Endothelial cell (in vitro differentiated cells): ENCODE measurements at regions not wholly inside any gene's neighbourhood (a gene's known extent, or its start where the extent isn't known, plus 50 kb on each side); places are given as distances from the start of the nearest gene placed in this dataset.

Source experiments
- DNase-seq: peaks from one replicate; pipeline ENCODE4 v3.0.0; 2021; ENCODE audit warnings: low spot score
- H3K27ac Mint-ChIP-seq: one replicate; pipeline ENCODE4 v1.8.0; 2021; ENCODE audit warnings: mixed read lengths, inconsistent platforms; ENCODE audit not compliant: unreplicated experiment
- H3K27me3 Mint-ChIP-seq: one replicate; pipeline ENCODE4 v1.8.0; 2021; ENCODE audit warnings: mild to moderate bottlenecking, moderate library complexity, mixed read lengths, inconsistent platforms; ENCODE audit not compliant: unreplicated experiment
- H3K36me3 Mint-ChIP-seq: one replicate; pipeline ENCODE4 v1.8.0; 2021; ENCODE audit warnings: mild to moderate bottlenecking, low read depth, mixed read lengths, inconsistent platforms; ENCODE audit not compliant: unreplicated experiment
- H3K4me1 Mint-ChIP-seq: one replicate; pipeline ENCODE4 v1.8.0; 2021; ENCODE audit warnings: mild to moderate bottlenecking, mixed read lengths, inconsistent platforms; ENCODE audit not compliant: unreplicated experiment
- H3K4me3 Mint-ChIP-seq: one replicate; pipeline ENCODE4 v1.8.0; 2021; ENCODE audit warnings: mild to moderate bottlenecking, mixed read lengths, inconsistent platforms; ENCODE audit not compliant: unreplicated experiment
- H3K9me3 Mint-ChIP-seq: one replicate; pipeline ENCODE4 v1.8.0; 2021; ENCODE audit warnings: mixed read lengths, inconsistent platforms; ENCODE audit not compliant: unreplicated experiment
- CTCF ChIP-seq: fragments of 200-600 bp; sonication (generic); IDR thresholded peaks from one replicate; pipeline ENCODE4 v1.5.0; 2021; ENCODE audit warnings: antibody characterized with exemption; ENCODE audit not compliant: unreplicated experiment

GRCh38 chr2:8204711-8205110, 477.1 kb upstream of the ID2 start:
- Mint-ChIP-seq H3K9me3 (no peaks in the 10 kb centered on the region), H3K4me3 (no peak overlapping the region), H3K36me3 (no peaks in the 10 kb centered on the region), H3K4me1 (peaks cover 4% of the 10 kb centered on the region), H3K27me3 (no peaks in the 10 kb centered on the region), H3K27ac (no peak overlapping the region)
- TF ChIP-seq CTCF, result no peak
- no peak for DNase-seq

GRCh38 chr2:8209494-8209893, 472.4 kb upstream of the ID2 start:
- H3K27ac Mint-ChIP-seq, result no peak overlapping the region
- no peak overlapping the region for H3K4me3 Mint-ChIP-seq
- no peaks in the 10 kb centered on the region for H3K9me3 Mint-ChIP-seq
- peaks cover 4% of the 10 kb centered on the region for H3K4me1 Mint-ChIP-seq
- H3K36me3 Mint-ChIP-seq, result no peaks in the 10 kb centered on the region
- TF ChIP-seq CTCF, result no peak
- DNase-seq, result no peak
- H3K27me3 Mint-ChIP-seq, result no peaks in the 10 kb centered on the region

GRCh38 chr2:8211384-8211783, 470.5 kb upstream of the ID2 start:
- no peak overlapping the region for H3K4me3 Mint-ChIP-seq
- no peak overlapping the region for H3K27ac Mint-ChIP-seq
- H3K9me3 Mint-ChIP-seq, result no peaks in the 10 kb centered on the region
- H3K4me1 Mint-ChIP-seq, result peaks cover 4% of the 10 kb centered on the region
- H3K27me3 Mint-ChIP-seq, result no peaks in the 10 kb centered on the region
- no peak for DNase-seq
- TF ChIP-seq CTCF, result no peak
- no peaks in the 10 kb centered on the region for H3K36me3 Mint-ChIP-seq

- DNase-seq, result no peak
- Mint-ChIP-seq H3K9me3 (no peaks in the 10 kb centered on the region), H3K36me3 (no peaks in the 10 kb centered on the region), H3K4me1 (peaks cover 4% of the 10 kb centered on the region), H3K27ac (no peak overlapping the region), H3K4me3 (no peak overlapping the region), H3K27me3 (no peaks in the 10 kb centered on the region)
- TF ChIP-seq CTCF, result no peak
Observed at GRCh38 chr2:8212239-8212638, 469.6 kb upstream of the ID2 start.

GRCh38 chr2:8214036-8214615, 467.7 kb upstream of the ID2 start:
- Mint-ChIP-seq H3K27ac (no peak overlapping the region), H3K4me1 (no peaks in the 10 kb centered on the region), H3K9me3 (no peaks in the 10 kb centered on the region), H3K36me3 (no peaks in the 10 kb centered on the region), H3K4me3 (no peak overlapping the region), H3K27me3 (no peaks in the 10 kb centered on the region)
- no peak for TF ChIP-seq CTCF
- no peak for DNase-seq
